Osteoblast (primary cell): ENCODE measurements at regions not wholly inside any gene's neighbourhood (a gene's known extent, or its start where the extent isn't known, plus 50 kb on each side); places are given as distances from the start of the nearest gene placed in this dataset.

Source experiments
- DNase-seq: peaks from one replicate; pipeline ENCODE4 v3.0.0; 2011; ENCODE audit warnings: low spot score, mixed read lengths; ENCODE audit not compliant: insufficient read length; ENCODE audit errors: missing footprints
- H2AFZ ChIP-seq: 2 replicates; pipeline ENCODE4 v1.6.0; 2011; ENCODE audit warnings: mild to moderate bottlenecking, low read length
- H3K27ac ChIP-seq: 2 replicates; pipeline ENCODE4 v1.5.1; 2011; ENCODE audit warnings: mild to moderate bottlenecking, low read depth, low read length, moderate library complexity
- H3K27me3 ChIP-seq: 2 replicates; pipeline ENCODE4 v1.6.0; 2012; ENCODE audit warnings: mild to moderate bottlenecking, control low read depth, inconsistent platforms, low read length, moderate library complexity; ENCODE audit not compliant: insufficient read depth
- H3K36me3 ChIP-seq: 2 replicates; pipeline ENCODE4 v1.5.1; 2011; ENCODE audit warnings: mild to moderate bottlenecking, low read length, control low read depth, moderate library complexity; ENCODE audit not compliant: insufficient read depth
- H3K4me1 ChIP-seq: 2 replicates; pipeline ENCODE4 v1.5.1; 2011; ENCODE audit warnings: mild to moderate bottlenecking, low read length, control low read depth, moderate library complexity; ENCODE audit not compliant: insufficient read depth
- H3K4me2 ChIP-seq: 2 replicates; pipeline ENCODE4 v1.6.0; 2011; ENCODE audit warnings: mild to moderate bottlenecking, low read length; ENCODE audit not compliant: insufficient read depth
- H3K4me3 ChIP-seq: fragments of 200-600 bp; sonication (generic); 3 replicates; pipeline ENCODE4 v1.5.1; 2012; ENCODE audit warnings: mild to moderate bottlenecking, low read length, inconsistent platforms; ENCODE audit not compliant: insufficient read depth
- H3K79me2 ChIP-seq: 2 replicates; pipeline ENCODE4 v1.6.0; 2012; ENCODE audit warnings: mild to moderate bottlenecking, low read length, control low read depth, inconsistent platforms; ENCODE audit not compliant: insufficient read depth
- H3K9me3 ChIP-seq: 2 replicates; pipeline ENCODE4 v1.5.1; 2011; ENCODE audit warnings: low read depth, low read length, control low read depth
- H4K20me1 ChIP-seq: 2 replicates; pipeline ENCODE4 v1.6.0; 2012; ENCODE audit warnings: mild to moderate bottlenecking, low read length, control low read depth; ENCODE audit not compliant: insufficient read depth
- CTCF ChIP-seq: IDR thresholded peaks from 2 replicates; pipeline ENCODE4 v1.5.1; 2011; ENCODE audit warnings: mild to moderate bottlenecking, low read depth, low read length, moderate library complexity; ENCODE audit errors: extremely low read depth

GRCh38 chr2:9707611-9708160 is 76.9 kb upstream of the YWHAQ start:
- no peak for TF ChIP-seq CTCF
- DNase-seq, result no peak
- Histone ChIP-seq H3K27ac (no peak overlapping the region), H3K9me3 (no peaks in the 10 kb centered on the region), H3K36me3 (no peaks in the 10 kb centered on the region), H2AFZ (no peak overlapping the region), H4K20me1 (no peaks in the 10 kb centered on the region), H3K27me3 (no peaks in the 10 kb centered on the region), H3K4me3 (no peak overlapping the region), H3K4me2 (no peak overlapping the region), H3K4me1 (peaks cover 8% of the 10 kb centered on the region), H3K79me2 (no peaks in the 10 kb centered on the region)

GRCh38 chr2:9708683-9709538 is 78.1 kb upstream of the YWHAQ start:
- DNase-seq, result no peak
- Histone ChIP-seq H3K79me2 (no peaks in the 10 kb centered on the region), H3K27ac (no peak overlapping the region), H4K20me1 (no peaks in the 10 kb centered on the region), H3K27me3 (no peaks in the 10 kb centered on the region), H3K36me3 (no peaks in the 10 kb centered on the region), H2AFZ (no peak overlapping the region), H3K4me2 (no peak overlapping the region), H3K4me1 (peaks cover 1% of the 10 kb centered on the region), H3K9me3 (no peaks in the 10 kb centered on the region), H3K4me3 (no peak overlapping the region)
- no peak for TF ChIP-seq CTCF

GRCh38 chr2:9709539-9710285 is 78.9 kb upstream of the YWHAQ start:
- no peaks in the 10 kb centered on the region for H3K36me3 ChIP-seq
- H3K79me2 ChIP-seq, result no peaks in the 10 kb centered on the region
- H3K27me3 ChIP-seq, result no peaks in the 10 kb centered on the region
- H3K9me3 ChIP-seq, result no peaks in the 10 kb centered on the region
- no peak for TF ChIP-seq CTCF
- H4K20me1 ChIP-seq, result no peaks in the 10 kb centered on the region
- no peak overlapping the region for H3K4me2 ChIP-seq
- no peaks in the 10 kb centered on the region for H3K4me1 ChIP-seq
- DNase-seq, result no peak
- no peak overlapping the region for H3K4me3 ChIP-seq
- no peak overlapping the region for H2AFZ ChIP-seq
- H3K27ac ChIP-seq, result no peak overlapping the region

- Histone ChIP-seq H3K79me2 (no peaks in the 10 kb centered on the region), H3K4me3 (no peak overlapping the region), H2AFZ (no peak overlapping the region), H4K20me1 (no peaks in the 10 kb centered on the region), H3K27me3 (no peaks in the 10 kb centered on the region), H3K27ac (no peak overlapping the region), H3K36me3 (no peaks in the 10 kb centered on the region), H3K9me3 (no peaks in the 10 kb centered on the region), H3K4me1 (no peaks in the 10 kb centered on the region), H3K4me2 (no peak overlapping the region)
- TF ChIP-seq CTCF, result no peak
- DNase-seq, result no peak
These were observed 79.5 kb upstream of the YWHAQ start for GRCh38 chr2:9710311-9710710.
